H9 (cell line): ENCODE measurements at regions not wholly inside any gene's neighbourhood (a gene's known extent, or its start where the extent isn't known, plus 50 kb on each side); places are given as distances from the start of the nearest gene placed in this dataset.

Source experiments
- DNase-seq: peaks from one replicate; pipeline ENCODE4 v3.0.0-alpha.2; 2017
- H2AFZ ChIP-seq: one replicate; pipeline ENCODE4 v1.6.1; 2013; ENCODE audit warnings: mild to moderate bottlenecking, low read length, control low read depth, moderate library complexity
- H2AK5ac ChIP-seq: 2 replicates; pipeline ENCODE4 v1.6.1; 2013; ENCODE audit warnings: low read length, control low read depth, mixed read lengths; ENCODE audit not compliant: insufficient read length
- H2BK120ac ChIP-seq: one replicate; pipeline ENCODE4 v1.6.1; 2013; ENCODE audit warnings: low read depth, mild to moderate bottlenecking, low read length, control low read depth, inconsistent platforms; ENCODE audit not compliant: poor library complexity, severe bottlenecking
- H2BK12ac ChIP-seq: 2 replicates; pipeline ENCODE4 v1.6.1; 2013; ENCODE audit warnings: low read length, control low read depth, mixed read lengths, low read depth; ENCODE audit not compliant: insufficient read length
- H2BK15ac ChIP-seq: 2 replicates; pipeline ENCODE4 v1.6.1; 2013; ENCODE audit warnings: low read depth, low read length, control low read depth
- H2BK20ac ChIP-seq: one replicate; pipeline ENCODE4 v1.6.1; 2013; ENCODE audit warnings: low read depth, mild to moderate bottlenecking, low read length, control low read depth, inconsistent platforms; ENCODE audit not compliant: poor library complexity, severe bottlenecking
- H2BK5ac ChIP-seq: 2 replicates; pipeline ENCODE4 v1.6.1; 2013; ENCODE audit warnings: low read length, control low read depth, mixed read lengths; ENCODE audit not compliant: insufficient read length
- H3K14ac ChIP-seq: 2 replicates; pipeline ENCODE4 v1.6.1; 2013; ENCODE audit warnings: low read length, control low read depth; ENCODE audit not compliant: insufficient read depth
- H3K18ac ChIP-seq: 2 replicates; pipeline ENCODE4 v1.6.1; 2013; ENCODE audit warnings: low read depth, mild to moderate bottlenecking, mixed read lengths, low read length, control low read depth; ENCODE audit not compliant: insufficient read length
- H3K23ac ChIP-seq: 2 replicates; pipeline ENCODE4 v1.6.1; 2013; ENCODE audit warnings: low read length, control low read depth, mixed read lengths, low read depth; ENCODE audit not compliant: insufficient read length
- H3K23me2 ChIP-seq: 2 replicates; pipeline ENCODE4 v1.6.1; 2013; ENCODE audit warnings: low read depth, mild to moderate bottlenecking, mixed read lengths, low read length, control low read depth; ENCODE audit not compliant: insufficient read length, poor library complexity, severe bottlenecking
- H3K27ac ChIP-seq: 2 replicates; pipeline ENCODE4 v1.5.1; 2013; ENCODE audit warnings: low read length, control low read depth, mixed read lengths, low read depth; ENCODE audit not compliant: insufficient read length
- H3K27me3 ChIP-seq: 2 replicates; pipeline ENCODE4 v1.6.1; 2013; ENCODE audit warnings: low read length, control low read depth, inconsistent platforms; ENCODE audit not compliant: insufficient read depth
- H3K4ac ChIP-seq: 2 replicates; pipeline ENCODE4 v1.6.1; 2013; ENCODE audit warnings: low read depth, mild to moderate bottlenecking, control low read depth, inconsistent platforms, low read length, moderate library complexity
- H3K4me1 ChIP-seq: 2 replicates; pipeline ENCODE4 v1.6.1; 2013; ENCODE audit warnings: low read length, control low read depth, inconsistent platforms; ENCODE audit not compliant: insufficient read depth
- H3K4me2 ChIP-seq: 2 replicates; pipeline ENCODE4 v1.6.1; 2013; ENCODE audit warnings: low read length, control low read depth, mixed read lengths; ENCODE audit not compliant: insufficient read length, insufficient read depth
- H3K56ac ChIP-seq: 2 replicates; pipeline ENCODE4 v1.6.1; 2013; ENCODE audit warnings: low read depth, mild to moderate bottlenecking, mixed read lengths, low read length, control low read depth; ENCODE audit not compliant: insufficient read length
- H3K79me1 ChIP-seq: 2 replicates; pipeline ENCODE4 v1.6.1; 2013; ENCODE audit warnings: low read depth, mild to moderate bottlenecking, moderate library complexity, low read length, control low read depth, inconsistent platforms; ENCODE audit not compliant: insufficient read depth, poor library complexity, severe bottlenecking
- H3K79me2 ChIP-seq: 2 replicates; pipeline ENCODE4 v1.6.1; 2013; ENCODE audit warnings: low read length, control low read depth, inconsistent platforms; ENCODE audit not compliant: insufficient read depth
- H3K9ac ChIP-seq: 2 replicates; pipeline ENCODE4 v1.6.1; 2013; ENCODE audit warnings: low read length, control low read depth, mixed read lengths; ENCODE audit not compliant: insufficient read length; ENCODE audit errors: extremely low read depth
- H3K9me3 ChIP-seq: one replicate; pipeline ENCODE4 v1.6.1; 2013; ENCODE audit warnings: low read depth, low read length, inconsistent platforms; ENCODE audit not compliant: control insufficient read depth
- H3T11ph ChIP-seq: one replicate; pipeline ENCODE4 v1.6.1; 2013; ENCODE audit warnings: mild to moderate bottlenecking, low read length, control low read depth, inconsistent platforms
- H4K20me1 ChIP-seq: one replicate; pipeline ENCODE4 v1.6.1; 2013; ENCODE audit not compliant: control insufficient read depth, insufficient read length, insufficient read depth
- H4K5ac ChIP-seq: 2 replicates; pipeline ENCODE4 v1.6.1; 2013; ENCODE audit warnings: low read depth, mild to moderate bottlenecking, mixed read lengths, low read length, control low read depth; ENCODE audit not compliant: insufficient read length
- H4K8ac ChIP-seq: replicated peaks from 2 replicates; pipeline ENCODE4 v1.6.1; 2013; ENCODE audit warnings: low read length, control low read depth, mixed read lengths, low read depth; ENCODE audit not compliant: insufficient read length
- H4K91ac ChIP-seq: 2 replicates; pipeline ENCODE4 v1.6.1; 2013; ENCODE audit warnings: low read depth, mild to moderate bottlenecking, moderate library complexity, mixed read lengths, low read length, control low read depth; ENCODE audit not compliant: insufficient read length
- H3K27ac Mint-ChIP-seq, 3 experiments: 2 replicates in 2 of 3; 3 replicates in 1 of 3; pipeline ENCODE4 v1.8.0; 2020 to 2021; ENCODE audit warnings: mixed read lengths in 3 of 3, mild to moderate bottlenecking in 1 of 3, moderate library complexity in 1 of 3
- H3K27me3 Mint-ChIP-seq: 2 replicates; pipeline ENCODE4 v1.8.0; 2021; ENCODE audit warnings: low read depth, mild to moderate bottlenecking, moderate library complexity, mixed read lengths
- H3K36me3 Mint-ChIP-seq, 3 experiments: 2 replicates in 2 of 3; 3 replicates in 1 of 3; pipeline ENCODE4 v1.8.0; 2020 to 2021; ENCODE audit warnings: low read depth in 3 of 3, mixed read lengths in 3 of 3; ENCODE audit not compliant: insufficient read depth in 1 of 3
- H3K4me1 Mint-ChIP-seq, 2 experiments: 2 replicates each; pipeline ENCODE4 v1.8.0; 2020; ENCODE audit warnings: mixed read lengths in 2 of 2
- H3K4me3 Mint-ChIP-seq, 2 experiments: 2 replicates in 1 of 2; 3 replicates in 1 of 2; pipeline ENCODE4 v1.8.0; 2020 to 2021; ENCODE audit warnings: mild to moderate bottlenecking in 2 of 2, mixed read lengths in 2 of 2, moderate library complexity in 1 of 2
- H3K9me3 Mint-ChIP-seq, 2 experiments: 2 replicates in 1 of 2; 3 replicates in 1 of 2; pipeline ENCODE4 v1.8.0; 2020; ENCODE audit warnings: mild to moderate bottlenecking in 2 of 2, mixed read lengths in 2 of 2, moderate library complexity in 1 of 2
- WGBS: extraction: QIAGEN DNeasy Blood & Tissue Kit; methylation state at CpG from one replicate; pipeline ENCODE4 v1.1.7; 2013; ENCODE audit warnings: missing lambda C conversion rate, low lambda C conversion rate, mixed read lengths; ENCODE audit not compliant: insufficient read length; ENCODE audit errors: extremely low coverage; 5-methylcytosine and 5-hydroxymethylcytosine counted together
- TF ChIP-seq, protein P1 (sequence below): fragments of 200-600 bp; sonication (generic); conservative IDR thresholded peaks from 3 replicates; pipeline ENCODE4 v1.8.0; 2021; ENCODE audit warnings: antibody characterized with exemption, mild to moderate bottlenecking

DNA sequence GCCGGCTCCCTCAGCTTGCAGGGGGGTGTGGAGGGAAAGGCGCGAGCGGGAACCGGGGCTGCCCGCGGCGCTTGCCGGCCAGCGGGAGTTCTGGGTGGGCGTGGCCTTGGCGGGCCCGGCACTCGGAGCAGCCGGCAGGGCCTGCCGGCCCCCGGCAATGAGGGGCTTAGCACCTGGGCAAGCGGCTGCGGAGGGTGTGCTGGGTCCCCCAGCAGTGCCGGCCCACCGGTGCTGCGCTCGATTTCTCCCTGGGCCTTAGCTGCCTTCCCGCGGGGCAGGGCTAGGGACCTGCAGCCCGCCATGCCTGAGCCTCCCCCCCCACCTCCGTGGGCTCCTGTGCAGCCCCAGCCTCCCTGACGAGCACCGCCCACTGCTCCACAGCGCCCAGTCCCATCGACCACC lies 514.5 kb upstream of the GJE1 start:
- WGBS: no CpG with 5 or more reads among the region's 31 CpGs
- H2BK5ac ChIP-seq: no peak overlapping the region
- no peak overlapping the region for H4K91ac ChIP-seq
- no peak overlapping the region for H3K9ac ChIP-seq
- no peak overlapping the region for H2AK5ac ChIP-seq
- no peak overlapping the region for H2BK20ac ChIP-seq
- no peak overlapping the region for H3K4ac ChIP-seq
- Mint-ChIP-seq H3K4me1 (no peaks in the 10 kb centered on the region), H3K27me3 (no peaks in the 10 kb centered on the region), H3K9me3 (peaks cover 3 to 4% of the 10 kb centered on the region in 2 experiments; a peak in 4 of 5 replicates), H3K4me3 (no peak overlapping the region), H3K27ac (no peak overlapping the region), H3K36me3 (peaks cover 0 to 5% (median 2%) of the 10 kb centered on the region in 3 experiments; a peak in 2 of 7 replicates)
- H2BK120ac ChIP-seq: no peak overlapping the region
- H3K56ac ChIP-seq: no peak overlapping the region
- no peak overlapping the region for H4K5ac ChIP-seq
- H2BK12ac ChIP-seq: no peak overlapping the region
- no peak overlapping the region for H3K18ac ChIP-seq
- H4K20me1 ChIP-seq: no peaks in the 10 kb centered on the region
- no peak overlapping the region for H4K8ac ChIP-seq
- H3K27ac ChIP-seq: no peak overlapping the region
- H3K23me2 ChIP-seq: no peaks in the 10 kb centered on the region
- no peak for DNase-seq
- no peaks in the 10 kb centered on the region for H3K79me2 ChIP-seq
- H2AFZ ChIP-seq: no peak overlapping the region
- no peaks in the 10 kb centered on the region for H3K9me3 ChIP-seq
- no peak overlapping the region for H3K23ac ChIP-seq
- no peak overlapping the region for H2BK15ac ChIP-seq
- no peaks in the 10 kb centered on the region for H3K27me3 ChIP-seq
- H3K14ac ChIP-seq: no peak overlapping the region
- no peak overlapping the region for H3T11ph ChIP-seq
- TF ChIP-seq, protein P1, sequence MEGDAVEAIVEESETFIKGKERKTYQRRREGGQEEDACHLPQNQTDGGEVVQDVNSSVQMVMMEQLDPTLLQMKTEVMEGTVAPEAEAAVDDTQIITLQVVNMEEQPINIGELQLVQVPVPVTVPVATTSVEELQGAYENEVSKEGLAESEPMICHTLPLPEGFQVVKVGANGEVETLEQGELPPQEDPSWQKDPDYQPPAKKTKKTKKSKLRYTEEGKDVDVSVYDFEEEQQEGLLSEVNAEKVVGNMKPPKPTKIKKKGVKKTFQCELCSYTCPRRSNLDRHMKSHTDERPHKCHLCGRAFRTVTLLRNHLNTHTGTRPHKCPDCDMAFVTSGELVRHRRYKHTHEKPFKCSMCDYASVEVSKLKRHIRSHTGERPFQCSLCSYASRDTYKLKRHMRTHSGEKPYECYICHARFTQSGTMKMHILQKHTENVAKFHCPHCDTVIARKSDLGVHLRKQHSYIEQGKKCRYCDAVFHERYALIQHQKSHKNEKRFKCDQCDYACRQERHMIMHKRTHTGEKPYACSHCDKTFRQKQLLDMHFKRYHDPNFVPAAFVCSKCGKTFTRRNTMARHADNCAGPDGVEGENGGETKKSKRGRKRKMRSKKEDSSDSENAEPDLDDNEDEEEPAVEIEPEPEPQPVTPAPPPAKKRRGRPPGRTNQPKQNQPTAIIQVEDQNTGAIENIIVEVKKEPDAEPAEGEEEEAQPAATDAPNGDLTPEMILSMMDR: no peak
- H3K4me2 ChIP-seq: no peak overlapping the region
- no peaks in the 10 kb centered on the region for H3K79me1 ChIP-seq
- H3K4me1 ChIP-seq: no peaks in the 10 kb centered on the region
